Lung (tissue), 11 donors: ENCODE measurements at regions not wholly inside any gene's neighbourhood (a gene's known extent, or its start where the extent isn't known, plus 50 kb on each side); places are given as distances from the start of the nearest gene placed in this dataset.

Source experiments
- ATAC-seq: fragments of 200-7000 bp; cut with Tn5 transposase; one replicate; pipeline ENCODE4 v1.9.1; 2020; ENCODE audit warnings: moderate number of reproducible peaks; ENCODE audit not compliant: insufficient read depth, low FRiP score
- DNase-seq, 3 donors: peaks; one replicate each; pipeline ENCODE4 v3.0.0-alpha.2; 2013 to 2017
- H3K27ac ChIP-seq, 2 donors: one replicate each; pipeline ENCODE4 v1.5.1; 2013; ENCODE audit warnings: mild to moderate bottlenecking in 2 of 2, moderate library complexity in 2 of 2, control low read depth in 1 of 2, inconsistent platforms in 1 of 2, low read depth in 1 of 2, low read length in 1 of 2
- H3K27me3 ChIP-seq, 3 donors: one replicate each; pipeline ENCODE4 v1.5.1; 2013; ENCODE audit warnings: low read length in 2 of 3; ENCODE audit not compliant: control insufficient read depth in 3 of 3, insufficient read depth in 3 of 3
- H3K36me3 ChIP-seq, 4 donors: one replicate each; pipeline ENCODE4 v1.5.1; 2013; ENCODE audit warnings: low read length in 4 of 4, mild to moderate bottlenecking in 1 of 4, moderate library complexity in 1 of 4; ENCODE audit not compliant: control insufficient read depth in 4 of 4, insufficient read depth in 4 of 4
- H3K4me1 ChIP-seq, 5 donors: one replicate each; pipeline ENCODE4 v1.5.1; 2013; ENCODE audit warnings: low read length in 5 of 5, mild to moderate bottlenecking in 2 of 5, moderate library complexity in 1 of 5; ENCODE audit not compliant: control insufficient read depth in 5 of 5, insufficient read depth in 5 of 5
- H3K4me3 ChIP-seq: one replicate; pipeline ENCODE4 v1.5.1; 2013; ENCODE audit warnings: mild to moderate bottlenecking, control low read depth, moderate library complexity
- H3K9ac ChIP-seq, 2 donors: one replicate each; pipeline ENCODE4 v1.5.1; 2013; ENCODE audit warnings: low read length in 2 of 2, control low read depth in 1 of 2; ENCODE audit not compliant: insufficient read depth in 1 of 2
- H3K9me3 ChIP-seq, 4 donors: one replicate each; pipeline ENCODE4 v1.5.1; 2013; ENCODE audit warnings: low read length in 3 of 4, mild to moderate bottlenecking in 1 of 4, moderate library complexity in 1 of 4; ENCODE audit not compliant: control insufficient read depth in 4 of 4, insufficient read depth in 3 of 4
- CTCF ChIP-seq: IDR thresholded peaks from 2 replicates; pipeline ENCODE4 v1.5.1; 2012; ENCODE audit warnings: mild to moderate bottlenecking; ENCODE audit errors: control extremely low read depth, extremely low read depth
- WGBS, 2 donors: extraction: QIAGEN DNeasy Blood & Tissue Kit; methylation state at CpG; one replicate each; pipeline ENCODE4 v1.1.7; 2013; 5-methylcytosine and 5-hydroxymethylcytosine counted together
- donor health status: control.
- donor health status: control.
- donor health status: Bipolar disorder and iron deficiency.
- donor health status: healthy.
- donor health status: DM: yes; HTN: yes; CAD: no.

DNA sequence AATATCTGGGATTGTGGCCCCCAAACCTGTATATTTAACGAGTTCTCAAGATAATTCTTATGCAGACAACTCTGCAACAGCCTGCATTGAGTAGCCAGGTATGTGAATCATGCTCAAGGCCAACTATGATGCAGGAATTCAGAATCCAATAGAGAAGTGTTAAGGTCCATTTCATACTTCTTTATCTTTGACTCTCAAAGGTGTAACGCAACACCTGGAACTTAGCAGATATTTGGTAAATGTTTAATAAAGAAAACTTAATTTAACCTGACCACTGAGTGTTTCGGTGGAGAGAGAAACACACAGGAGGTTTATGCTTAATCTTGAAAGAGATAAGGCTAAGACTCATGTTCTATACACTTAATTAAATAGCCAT lies 156.5 kb upstream of the PLEKHG7 start:
- Histone ChIP-seq H3K4me3 (no peak overlapping the region), H3K27me3 (no peaks in the 10 kb centered on the region), H3K36me3 (no peaks in the 10 kb centered on the region), H3K9me3 (no peaks in the 10 kb centered on the region), H3K4me1 (peaks cover 4 to 16% (median 6%) of the 10 kb centered on the region in 5 donors), H3K27ac (no peak overlapping the region), H3K9ac (no peak overlapping the region)
- 69 to 82% methylated on average over 3 of the region's 3 CpGs for WGBS, 2 donors
- no peak for DNase-seq
- no peak for TF ChIP-seq CTCF
- no peak for ATAC-seq

DNA sequence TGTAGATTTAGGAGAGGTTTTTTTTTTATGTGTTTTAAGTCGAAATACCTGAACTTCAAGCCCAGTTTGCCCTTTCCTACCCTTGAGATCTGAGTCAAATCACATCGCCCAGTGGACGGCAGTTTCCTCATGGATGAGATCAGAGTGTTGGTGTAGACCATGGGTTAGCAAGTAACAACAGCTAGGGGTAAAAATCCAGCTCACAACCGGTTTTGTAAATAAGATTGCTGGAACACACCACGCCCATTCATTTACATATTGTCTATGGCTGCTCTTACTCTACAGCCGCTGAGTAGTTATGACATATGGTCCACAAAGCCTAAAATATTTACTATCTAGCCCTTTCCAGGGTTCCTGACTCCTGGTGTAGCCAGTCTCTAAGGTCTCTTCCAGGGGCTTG lies 158.5 kb upstream of the PLEKHG7 start:
- H3K9ac ChIP-seq: no peak overlapping the region
- peaks cover 5 to 20% (median 12%) of the 10 kb centered on the region in 5 donors for H3K4me1 ChIP-seq
- WGBS, 2 donors: 76 to 78% methylated on average over 6 of the region's 6 CpGs
- H3K27ac ChIP-seq: no peak overlapping the region
- TF ChIP-seq CTCF: no peak
- no peak overlapping the region for H3K4me3 ChIP-seq
- DNase-seq (no peak), ATAC-seq (no peak)
- no peaks in the 10 kb centered on the region for H3K27me3 ChIP-seq
- no peaks in the 10 kb centered on the region for H3K36me3 ChIP-seq
- H3K9me3 ChIP-seq: no peaks in the 10 kb centered on the region

DNA sequence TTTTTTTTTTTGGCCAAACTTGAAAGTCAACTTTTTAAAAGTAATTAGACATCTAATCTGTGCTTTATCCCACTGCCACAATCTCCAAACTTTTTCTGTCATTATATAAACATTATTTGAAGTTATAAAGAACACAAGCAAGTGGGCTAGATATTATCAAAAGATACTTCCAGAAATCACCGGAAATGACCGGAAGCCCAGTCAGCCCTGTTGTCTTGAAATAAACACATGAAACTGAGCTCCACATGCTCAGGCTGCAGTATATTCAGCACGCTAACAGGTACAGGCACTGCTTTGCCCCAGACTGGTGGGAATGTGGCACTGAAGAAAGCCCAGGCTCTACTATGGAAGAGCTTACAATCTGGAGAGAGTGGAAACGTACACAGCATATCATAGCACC lies 158.9 kb upstream of the PLEKHG7 start:
- no peak for ATAC-seq
- peak; percentile 51 to 86 (median 82) for DNase-seq
- Histone ChIP-seq H3K27me3 (no peaks in the 10 kb centered on the region), H3K9ac (no peak overlapping the region), H3K27ac (peak overlapping the region in 1 of 2 donors; percentile 20), H3K4me3 (no peak overlapping the region), H3K36me3 (no peaks in the 10 kb centered on the region), H3K4me1 (peaks cover 5 to 20% (median 12%) of the 10 kb centered on the region in 5 donors), H3K9me3 (no peaks in the 10 kb centered on the region)
- TF ChIP-seq CTCF: no peak
- WGBS, 2 donors: 35 to 38% methylated on average over 4 of the region's 4 CpGs

DNA sequence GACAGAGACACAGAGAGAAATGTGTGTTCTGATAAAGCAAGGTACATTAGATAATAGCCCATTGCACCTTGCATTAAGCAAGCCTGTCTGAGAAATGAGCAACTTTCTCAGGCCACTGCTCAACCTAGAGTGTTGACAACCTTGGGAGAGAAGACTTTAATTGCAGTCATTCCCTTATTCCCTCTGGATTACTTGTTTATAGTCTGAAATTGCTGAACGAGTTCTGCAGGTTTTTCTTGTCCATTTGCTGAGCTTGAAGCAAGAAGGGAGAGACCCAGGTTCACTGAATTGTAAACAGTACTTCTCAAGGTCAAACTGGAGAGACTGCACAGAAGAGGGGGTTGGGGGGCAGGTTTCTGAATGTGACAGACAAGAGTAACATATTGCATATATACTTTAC lies 159.4 kb upstream of the PLEKHG7 start:
- H3K36me3 ChIP-seq: no peaks in the 10 kb centered on the region
- ATAC-seq: no peak
- peak in 2 of 3 donors; percentile 62 to 90 for DNase-seq
- H3K9me3 ChIP-seq: no peaks in the 10 kb centered on the region
- no peak overlapping the region for H3K27ac ChIP-seq
- no peak for TF ChIP-seq CTCF
- 28 to 41% methylated on average over 1 of the region's 1 CpG for WGBS, 2 donors
- H3K4me3 ChIP-seq: no peak overlapping the region
- H3K27me3 ChIP-seq: no peaks in the 10 kb centered on the region
- H3K9ac ChIP-seq: no peak overlapping the region
- H3K4me1 ChIP-seq: peaks cover 5 to 20% (median 12%) of the 10 kb centered on the region in 5 donors
